ENCODE measurements at regions not wholly inside any gene's neighbourhood (a gene's known extent, or its start where the extent isn't known, plus 50 kb on each side); places are given as distances from the start of the nearest gene placed in this dataset.
A peak's percentile ranks its signal among the peaks of the same experiment; 100 is the strongest.

DNA sequence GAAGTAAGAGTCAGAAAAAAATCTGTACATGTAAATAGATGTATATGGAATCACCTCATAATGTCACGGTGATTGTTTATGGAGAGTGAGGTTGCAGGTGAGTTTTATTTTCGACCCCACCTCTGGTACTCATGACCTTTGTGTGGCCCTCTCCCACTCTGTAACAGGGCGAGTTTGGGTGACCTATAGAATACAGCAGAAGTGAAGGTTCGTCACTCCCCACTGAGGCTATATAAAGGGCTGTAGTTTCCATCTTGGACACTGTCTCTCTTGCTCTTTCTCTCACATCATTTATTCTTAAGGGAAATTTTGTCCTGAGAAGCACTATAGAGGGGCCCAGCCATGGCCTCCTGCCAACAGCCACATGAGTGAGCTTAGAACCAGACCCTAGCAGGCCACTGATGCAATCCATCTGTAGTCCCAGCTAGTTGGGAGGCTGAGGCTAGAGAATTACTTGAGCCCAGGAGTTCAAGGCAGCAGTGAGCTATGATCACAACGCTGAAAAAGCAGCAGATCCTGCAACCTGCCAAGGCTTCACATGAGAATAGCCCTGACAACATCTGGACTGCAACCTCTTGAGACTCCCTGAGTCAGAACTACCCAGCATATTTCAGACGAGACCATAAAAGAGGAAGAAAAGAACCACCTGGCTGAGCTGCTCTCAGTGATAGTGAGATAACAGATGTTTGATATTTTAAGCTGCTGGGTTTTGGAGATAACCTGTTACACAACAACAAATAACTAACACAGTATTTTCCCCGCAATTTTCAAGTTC, 74.3 kb upstream of the SLC1A4 start:
- dilution Hi-C loops (cut with HindIII; ENCODE audit: low sequenced_read_pairs, unreplicated experiment) = no loop called here
- H2BK120ac ChIP-seq (ENCODE audit: low read depth, low read length) = no peak overlapping the region
- WGBS, 2 experiments (ENCODE audit: extremely low coverage in 2 of 2, insufficient read length in 1 of 2) = 17% methylated on average over 1 of the region's 7 CpGs; no CpG with 5 or more reads in 1 of the 2 experiments
- intact Hi-C loops (cut with micrococcal nuclease) = loop anchor here (5.0 kb wide), 1 partner anchor 272 kb away; no protein-coding TSS in a partner anchor
- H4K8ac ChIP-seq (ENCODE audit: low read depth in 2 of 2, low read length in 2 of 2) = no peak overlapping the region
- no peaks in the 10 kb centered on the region for H3K9me3 ChIP-seq (ENCODE audit: control insufficient read depth, insufficient read depth, low read length)
- no peak overlapping the region for H4K5ac ChIP-seq (ENCODE audit: low read depth, low read length)
- in situ Hi-C loops (cut with MboI; ENCODE audit: low sequenced_read_pairs) = loop anchor here (5.0 to 25.0 kb wide), 2 partner anchors 127 to 247 kb away; no protein-coding TSS in a partner anchor
- no peaks in the 10 kb centered on the region for H3K4me1 ChIP-seq (ENCODE audit: control insufficient read depth, insufficient read depth, low read length)
- no peak overlapping the region for H3K56ac ChIP-seq (ENCODE audit: extremely low read depth, insufficient read depth, low read length)
- H3K14ac ChIP-seq (replicated peaks; ENCODE audit: low read depth, low read length) = no peak overlapping the region
- H2AK9ac ChIP-seq (replicated peaks; ENCODE audit: low read depth, low read length, poor library complexity) = no peak overlapping the region
- ChIA-PET CTCF (interaction anchor here (0.6 kb wide), 2 partner anchors 30 to 659 kb away, joined by 3 read pairs; no protein-coding TSS in a partner anchor), POLR2A (ENCODE audit: unreplicated experiment) (no interaction called here)
- no peaks in the 10 kb centered on the region for H3K9me1 ChIP-seq (ENCODE audit: insufficient read depth, low read length)
- no peak for TF ChIP-seq RFX5 (IDR thresholded peaks at IDR 0.05; ENCODE audit: low read depth, low read length)
- TF ChIP-seq, protein P1, sequence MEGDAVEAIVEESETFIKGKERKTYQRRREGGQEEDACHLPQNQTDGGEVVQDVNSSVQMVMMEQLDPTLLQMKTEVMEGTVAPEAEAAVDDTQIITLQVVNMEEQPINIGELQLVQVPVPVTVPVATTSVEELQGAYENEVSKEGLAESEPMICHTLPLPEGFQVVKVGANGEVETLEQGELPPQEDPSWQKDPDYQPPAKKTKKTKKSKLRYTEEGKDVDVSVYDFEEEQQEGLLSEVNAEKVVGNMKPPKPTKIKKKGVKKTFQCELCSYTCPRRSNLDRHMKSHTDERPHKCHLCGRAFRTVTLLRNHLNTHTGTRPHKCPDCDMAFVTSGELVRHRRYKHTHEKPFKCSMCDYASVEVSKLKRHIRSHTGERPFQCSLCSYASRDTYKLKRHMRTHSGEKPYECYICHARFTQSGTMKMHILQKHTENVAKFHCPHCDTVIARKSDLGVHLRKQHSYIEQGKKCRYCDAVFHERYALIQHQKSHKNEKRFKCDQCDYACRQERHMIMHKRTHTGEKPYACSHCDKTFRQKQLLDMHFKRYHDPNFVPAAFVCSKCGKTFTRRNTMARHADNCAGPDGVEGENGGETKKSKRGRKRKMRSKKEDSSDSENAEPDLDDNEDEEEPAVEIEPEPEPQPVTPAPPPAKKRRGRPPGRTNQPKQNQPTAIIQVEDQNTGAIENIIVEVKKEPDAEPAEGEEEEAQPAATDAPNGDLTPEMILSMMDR (conservative IDR thresholded peaks at IDR 0.05; ENCODE audit: low read depth, low read length) = no peak
- TF ChIP-seq SMC3 (IDR thresholded peaks at IDR 0.05; ENCODE audit: low read depth, low read length) = no peak
- no peak for TF ChIP-seq MXI1 (IDR thresholded peaks at IDR 0.05; ENCODE audit: borderline replicate concordance, low read depth, low read length)
- no peak overlapping the region for H2BK5ac ChIP-seq (ENCODE audit: low read depth, low read length, poor library complexity, severe bottlenecking)
- H3K4me2 ChIP-seq (ENCODE audit: low read depth, low read length) = no peak overlapping the region
- no peaks in the 10 kb centered on the region for H4K20me1 ChIP-seq (ENCODE audit: insufficient read depth, low read length)
- H2BK20ac ChIP-seq (ENCODE audit: low read depth, low read length) = no peak overlapping the region
- H3K9ac ChIP-seq (ENCODE audit: low read depth, low read length) = no peak overlapping the region
- H3K4me3 ChIP-seq (ENCODE audit: insufficient read depth, low read depth, low read length) = no peak overlapping the region
- H2BK15ac ChIP-seq (ENCODE audit: low read depth, low read length) = no peak overlapping the region
- H3K18ac ChIP-seq (ENCODE audit: low read depth, low read length) = no peak overlapping the region
- ATAC-seq (ENCODE audit: low read depth) = no peak; the same call in 1 of the 2 replicates
- no peak overlapping the region for H3K27ac ChIP-seq (ENCODE audit: insufficient read depth, low read length)
- H3K79me1 ChIP-seq (ENCODE audit: low read depth in 1 of 2, low read length in 2 of 2) = no peaks in the 10 kb centered on the region
- peaks cover 29% of the 10 kb centered on the region for H3K27me3 ChIP-seq (ENCODE audit: control insufficient read depth, insufficient read depth, low read length)
- no peaks in the 10 kb centered on the region for H3K36me3 ChIP-seq (ENCODE audit: control insufficient read depth, insufficient read depth, low read length)
- H4K91ac ChIP-seq (ENCODE audit: insufficient read depth, low read depth, low read length) = no peak overlapping the region
- no peak overlapping the region for H2AFZ ChIP-seq (replicated peaks; ENCODE audit: low read length, poor library complexity)
- H2AK5ac ChIP-seq (ENCODE audit: low read depth, low read length) = no peak overlapping the region
- peak; percentile 68 for DNase-seq
- no TSS peak for BruUV-seq (replicated peaks)
- H3K23ac ChIP-seq (ENCODE audit: low read depth, low read length) = no peak overlapping the region
- no peak overlapping the region for H3K4ac ChIP-seq (ENCODE audit: low read depth, low read length)

Measured in IMR-90 (cell line).